AG10803 (cell line): ENCODE measurements at regions not wholly inside any gene's neighbourhood (a gene's known extent, or its start where the extent isn't known, plus 50 kb on each side); places are given as distances from the start of the nearest gene placed in this dataset.

Source experiments
- DNase-seq: peaks from one replicate; pipeline ENCODE4 v3.0.0; 2010; ENCODE audit warnings: low read depth
- H3K4me3 ChIP-seq: 2 replicates; pipeline ENCODE4 v1.5.1; 2011; ENCODE audit warnings: mild to moderate bottlenecking, low read length, control low read depth
- TF ChIP-seq, protein P1 (sequence below): conservative IDR thresholded peaks from 2 replicates; pipeline ENCODE4 v1.5.1; 2011; ENCODE audit warnings: mild to moderate bottlenecking, low read length, control low read depth, inconsistent platforms

DNA sequence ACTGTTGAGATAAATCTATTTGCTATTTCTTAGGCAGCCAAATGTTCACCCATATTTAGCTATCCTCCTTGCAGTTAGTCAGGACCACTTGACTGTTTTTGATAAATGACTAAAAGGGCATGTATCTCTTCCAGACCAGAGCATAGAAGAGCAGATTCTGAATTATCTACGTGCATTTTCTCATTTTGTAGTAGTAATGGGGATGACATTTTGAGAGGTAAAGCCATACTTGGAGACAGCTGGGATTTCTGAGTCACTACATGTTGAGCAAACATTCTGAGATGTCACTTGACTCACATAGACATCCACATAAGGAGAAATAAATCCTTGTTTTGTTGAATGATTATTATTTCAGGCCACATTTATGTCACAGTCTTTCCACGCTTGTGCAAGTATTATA is 297.6 kb downstream of the CDH10 start:
- H3K4me3 ChIP-seq, result no peak overlapping the region
- TF ChIP-seq, protein P1, sequence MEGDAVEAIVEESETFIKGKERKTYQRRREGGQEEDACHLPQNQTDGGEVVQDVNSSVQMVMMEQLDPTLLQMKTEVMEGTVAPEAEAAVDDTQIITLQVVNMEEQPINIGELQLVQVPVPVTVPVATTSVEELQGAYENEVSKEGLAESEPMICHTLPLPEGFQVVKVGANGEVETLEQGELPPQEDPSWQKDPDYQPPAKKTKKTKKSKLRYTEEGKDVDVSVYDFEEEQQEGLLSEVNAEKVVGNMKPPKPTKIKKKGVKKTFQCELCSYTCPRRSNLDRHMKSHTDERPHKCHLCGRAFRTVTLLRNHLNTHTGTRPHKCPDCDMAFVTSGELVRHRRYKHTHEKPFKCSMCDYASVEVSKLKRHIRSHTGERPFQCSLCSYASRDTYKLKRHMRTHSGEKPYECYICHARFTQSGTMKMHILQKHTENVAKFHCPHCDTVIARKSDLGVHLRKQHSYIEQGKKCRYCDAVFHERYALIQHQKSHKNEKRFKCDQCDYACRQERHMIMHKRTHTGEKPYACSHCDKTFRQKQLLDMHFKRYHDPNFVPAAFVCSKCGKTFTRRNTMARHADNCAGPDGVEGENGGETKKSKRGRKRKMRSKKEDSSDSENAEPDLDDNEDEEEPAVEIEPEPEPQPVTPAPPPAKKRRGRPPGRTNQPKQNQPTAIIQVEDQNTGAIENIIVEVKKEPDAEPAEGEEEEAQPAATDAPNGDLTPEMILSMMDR, result no peak
- DNase-seq, result peak; percentile 0

DNA sequence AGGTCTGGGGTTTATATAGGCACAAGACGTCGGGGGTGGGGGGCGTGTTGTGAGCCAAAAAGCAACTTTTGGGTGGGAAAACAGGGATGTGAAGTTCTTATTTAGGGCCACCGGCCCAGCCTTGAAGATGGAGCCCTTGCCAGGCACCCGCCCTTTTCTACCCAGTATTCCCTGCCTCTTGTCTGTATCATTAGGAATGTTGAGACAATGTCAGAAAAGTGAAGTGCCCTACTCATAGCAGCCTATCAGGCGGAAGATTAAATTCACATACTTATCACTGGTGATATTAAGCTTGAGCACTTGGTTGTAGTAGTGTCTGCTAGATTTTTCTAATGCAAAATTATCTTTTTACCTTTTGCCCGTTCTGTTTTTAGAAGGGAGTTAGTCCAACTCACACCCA is 293.5 kb downstream of the CDH10 start:
- H3K4me3 ChIP-seq, result no peak overlapping the region
- TF ChIP-seq, protein P1, result no peak
- no peak for DNase-seq

DNA sequence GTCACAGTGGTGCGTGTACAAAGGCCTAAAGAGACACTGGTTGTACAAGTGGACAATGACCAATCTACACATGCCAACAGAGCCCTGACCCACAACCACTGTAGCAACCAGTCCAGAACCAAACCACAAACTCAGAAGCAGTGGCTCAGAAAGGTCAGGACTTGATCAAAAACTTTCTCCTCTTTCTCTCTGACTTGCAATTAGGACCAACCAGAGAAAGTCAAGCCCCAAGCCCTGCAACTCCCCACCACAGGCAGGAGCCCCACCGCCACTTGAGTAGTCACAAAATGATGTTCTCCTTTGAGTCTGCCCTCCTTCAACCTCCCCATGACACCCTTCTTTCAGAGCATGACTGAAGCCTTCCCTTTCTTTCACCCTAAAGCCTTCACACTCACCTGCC is 291.8 kb downstream of the CDH10 start:
- H3K4me3 ChIP-seq, result no peak overlapping the region
- DNase-seq, result no peak
- TF ChIP-seq, protein P1, result no peak

DNA sequence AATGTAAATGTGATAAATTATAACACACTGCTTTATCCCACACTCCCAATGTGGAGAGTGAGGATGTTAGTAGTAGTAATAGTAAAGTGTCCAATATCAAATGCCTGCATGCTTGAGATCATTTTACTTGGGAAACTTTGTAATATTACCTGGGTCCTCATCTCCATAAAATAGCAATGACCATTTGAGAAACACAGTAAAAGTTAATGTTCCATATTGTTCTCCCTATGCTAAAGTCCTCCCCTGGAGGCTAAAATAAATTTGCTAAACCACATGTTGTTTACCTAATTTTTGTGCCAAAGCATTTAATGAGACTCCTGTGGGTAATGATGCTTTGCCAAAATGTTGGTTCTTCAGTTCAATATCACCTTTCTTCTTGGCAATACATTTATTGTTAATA is 291.2 kb downstream of the CDH10 start:
- DNase-seq, result no peak
- H3K4me3 ChIP-seq, result no peak overlapping the region
- TF ChIP-seq, protein P1, result no peak

DNA sequence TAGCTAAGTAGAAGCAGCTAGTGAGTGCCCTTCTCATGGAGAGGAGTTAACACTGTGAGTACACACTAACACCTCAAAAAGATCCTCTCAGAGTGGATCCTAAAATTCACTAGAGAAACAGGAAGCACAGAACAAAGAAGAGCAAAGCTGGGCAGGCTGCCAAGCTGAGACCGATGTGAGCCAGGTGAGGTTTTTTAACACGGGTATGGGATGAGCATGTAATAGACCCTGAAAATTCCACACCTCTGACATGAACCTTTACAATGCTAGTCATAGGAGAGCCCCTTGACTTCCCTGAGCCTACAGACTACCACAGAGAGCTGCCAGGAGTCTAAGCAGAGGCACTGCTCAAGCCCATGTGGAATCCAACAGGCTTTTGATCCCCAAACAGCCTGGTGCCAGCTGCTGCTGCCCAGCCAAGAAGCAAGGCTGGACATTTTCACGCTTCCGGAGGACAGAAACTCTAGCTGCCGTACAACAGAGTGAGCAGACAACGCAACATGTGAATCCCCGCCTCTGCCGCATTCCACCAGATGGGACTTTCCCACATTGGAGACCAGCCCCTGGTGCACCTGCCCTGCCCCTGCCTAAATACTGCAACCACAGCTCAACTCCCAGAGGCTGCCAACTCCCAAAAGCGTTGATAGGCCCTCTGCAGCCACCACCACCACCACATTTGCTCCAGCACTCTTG is 280.8 kb downstream of the CDH10 start:
- TF ChIP-seq, protein P1, result no peak
- no peak for DNase-seq
- no peak overlapping the region for H3K4me3 ChIP-seq

DNA sequence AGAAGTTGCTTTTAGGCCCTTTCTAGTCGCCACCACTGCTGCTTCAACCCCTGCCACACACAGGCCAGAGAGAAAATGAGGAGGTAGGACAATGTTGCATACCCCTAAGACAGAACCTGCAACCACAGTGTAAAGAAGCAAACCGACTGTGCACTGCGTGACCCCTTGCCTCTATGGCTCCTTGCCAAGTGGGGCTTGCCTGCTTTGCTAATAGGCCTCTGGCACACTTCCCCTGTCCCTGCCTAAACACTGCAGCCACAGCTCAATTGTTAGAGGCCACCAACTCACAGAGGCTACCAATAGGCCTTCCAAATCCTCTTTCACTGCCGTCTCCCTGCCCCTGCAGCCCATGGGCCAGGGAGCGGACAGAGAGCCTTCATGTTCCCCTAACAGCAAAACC is 280.1 kb downstream of the CDH10 start:
- no peak for DNase-seq
- TF ChIP-seq, protein P1, result no peak
- no peak overlapping the region for H3K4me3 ChIP-seq

DNA sequence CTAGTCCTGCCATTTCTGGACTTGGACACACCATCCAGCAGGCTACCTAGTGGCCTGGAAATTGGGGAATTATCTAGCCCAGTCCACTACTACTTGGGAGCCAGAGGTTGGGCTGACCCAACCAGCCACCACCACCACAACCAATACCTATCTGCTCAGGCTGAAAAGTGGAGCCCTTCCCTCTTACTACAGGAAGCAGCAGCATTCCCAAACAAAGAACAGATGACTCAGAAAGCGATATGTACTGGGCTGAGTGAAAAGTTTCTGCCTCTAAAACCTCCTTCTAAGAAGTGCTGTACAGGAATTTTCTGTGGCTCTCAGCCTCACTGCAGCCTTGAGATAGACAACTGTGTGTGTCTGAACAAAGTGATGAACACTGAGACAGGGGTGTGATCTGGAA is 279.4 kb downstream of the CDH10 start:
- no peak for DNase-seq
- TF ChIP-seq, protein P1, result no peak

More for the DNA sequence above, 279.4 kb downstream of the CDH10 start:
- no peak overlapping the region for H3K4me3 ChIP-seq
